22Rv1 (cell line): ENCODE measurements at regions not wholly inside any gene's neighbourhood (a gene's known extent, or its start where the extent isn't known, plus 50 kb on each side); places are given as distances from the start of the nearest gene placed in this dataset.

Experiments used
- H3K27ac ChIP-seq: fragments of 450-650 bp; 2 replicates; pipeline ENCODE4 v1.5.1; 2017
- CTCF ChIP-seq: fragments of 450-650 bp; IDR thresholded peaks from 2 replicates; pipeline ENCODE4 v1.5.1; 2017; ENCODE audit warnings: mild to moderate bottlenecking
- ZFX ChIP-seq: fragments of 450-650 bp; IDR thresholded peaks from 2 replicates; pipeline ENCODE4 v1.6.1; 2017; ENCODE audit warnings: antibody characterized with exemption, borderline replicate concordance

- no peak overlapping the region for H3K27ac ChIP-seq
- TF ChIP-seq CTCF (no peak), ZFX (no peak)
Measured at GRCh38 chr14:95442016-95442632, 74.3 kb downstream of the SYNE3 start.

GRCh38 chr14:95440951-95441350 lies 75.5 kb downstream of the SYNE3 start:
- TF ChIP-seq ZFX: no peak
- no peak for TF ChIP-seq CTCF
- H3K27ac ChIP-seq: no peak overlapping the region

GRCh38 chr14:95440496-95440895 lies 76.0 kb downstream of the SYNE3 start:
- no peak overlapping the region for H3K27ac ChIP-seq
- TF ChIP-seq CTCF: no peak
- TF ChIP-seq ZFX: no peak

- H3K27ac ChIP-seq: no peak overlapping the region
Measured at GRCh38 chr14:95439881-95440280, 76.6 kb downstream of the SYNE3 start.

GRCh38 chr14:95437715-95438114 lies 78.7 kb downstream of the SYNE3 start:
- H3K27ac ChIP-seq: no peak overlapping the region
- no peak for TF ChIP-seq CTCF
- no peak for TF ChIP-seq ZFX

More at GRCh38 chr14:95439881-95440280, 76.6 kb downstream of the SYNE3 start:
- TF ChIP-seq ZFX (no peak), CTCF (no peak)

- no peak for TF ChIP-seq ZFX
- no peak for TF ChIP-seq CTCF
- H3K27ac ChIP-seq: no peak overlapping the region
Measured at GRCh38 chr14:95436354-95436753, 80.1 kb downstream of the SYNE3 start.

GRCh38 chr14:95434121-95434520 lies 82.3 kb downstream of the SYNE3 start:
- TF ChIP-seq CTCF (no peak), ZFX (no peak)
- H3K27ac ChIP-seq: no peak overlapping the region
